Neural progenitor cell (in vitro differentiated cells): ENCODE measurements at regions not wholly inside any gene's neighbourhood (a gene's known extent, or its start where the extent isn't known, plus 50 kb on each side); places are given as distances from the start of the nearest gene placed in this dataset.

Experiments
- DNase-seq: peaks from one replicate; pipeline ENCODE4 v3.0.0-alpha.2; 2016; ENCODE audit warnings: low spot score
- H2AFZ ChIP-seq: fragments of 200-600 bp; sonication (generic); replicated peaks from 2 replicates; pipeline ENCODE4 v1.6.1; 2016; ENCODE audit warnings: antibody characterized with exemption
- H3F3A ChIP-seq: fragments of 200-600 bp; sonication (generic); 2 replicates; pipeline ENCODE4 v1.6.1; 2016; ENCODE audit warnings: antibody characterized with exemption, low read depth
- H3K27ac ChIP-seq: fragments of 200-600 bp; sonication (generic); 2 replicates; pipeline ENCODE4 v1.5.1; 2016; ENCODE audit warnings: mild to moderate bottlenecking
- H3K27me3 ChIP-seq: fragments of 200-600 bp; sonication (generic); 2 replicates; pipeline ENCODE4 v1.6.1; 2016; ENCODE audit warnings: mild to moderate bottlenecking, moderate library complexity
- H3K36me3 ChIP-seq: fragments of 200-600 bp; sonication (generic); 2 replicates; pipeline ENCODE4 v1.5.1; 2016
- H3K4me1 ChIP-seq: fragments of 200-600 bp; sonication (generic); 2 replicates; pipeline ENCODE4 v1.6.1; 2016; ENCODE audit warnings: mixed run types
- H3K4me2 ChIP-seq: fragments of 200-600 bp; sonication (generic); 2 replicates; pipeline ENCODE4 v1.6.1; 2016
- H3K4me3 ChIP-seq: fragments of 200-600 bp; sonication (generic); 2 replicates; pipeline ENCODE4 v1.5.1; 2016
- H3K79me2 ChIP-seq: fragments of 200-600 bp; sonication (generic); 2 replicates; pipeline ENCODE4 v1.6.1; 2016; ENCODE audit warnings: low read depth
- H3K9ac ChIP-seq: fragments of 200-600 bp; sonication (generic); 2 replicates; pipeline ENCODE4 v1.6.1; 2016
- H3K9me3 ChIP-seq: fragments of 200-600 bp; sonication (generic); 2 replicates; pipeline ENCODE4 v1.5.1; 2016; ENCODE audit warnings: low read depth
- H4K20me1 ChIP-seq: fragments of 200-600 bp; sonication (generic); 2 replicates; pipeline ENCODE4 v1.6.1; 2016; ENCODE audit warnings: low read depth
- H3K27ac Mint-ChIP-seq: 3 replicates; pipeline ENCODE4 v1.8.0; 2021; ENCODE audit warnings: mixed read lengths
- H3K27me3 Mint-ChIP-seq: 2 replicates; pipeline ENCODE4 v1.8.0; 2022; ENCODE audit warnings: low read depth, mild to moderate bottlenecking, inconsistent platforms, moderate library complexity, mixed read lengths; ENCODE audit not compliant: insufficient read depth
- H3K36me3 Mint-ChIP-seq: 3 replicates; pipeline ENCODE4 v1.8.0; 2021; ENCODE audit warnings: mixed read lengths
- H3K4me1 Mint-ChIP-seq: 3 replicates; pipeline ENCODE4 v1.8.0; 2021; ENCODE audit warnings: mixed read lengths
- H3K4me3 Mint-ChIP-seq: 3 replicates; pipeline ENCODE4 v1.8.0; 2021; ENCODE audit warnings: mild to moderate bottlenecking, moderate library complexity, mixed read lengths
- H3K9me3 Mint-ChIP-seq: 3 replicates; pipeline ENCODE4 v1.8.0; 2020; ENCODE audit warnings: mixed read lengths
- CTCF ChIP-seq: fragments of 200-600 bp; sonication (generic); IDR thresholded peaks from 2 replicates; pipeline ENCODE4 v1.5.1; 2017; ENCODE audit warnings: antibody characterized with exemption, mild to moderate bottlenecking
- EZH2 ChIP-seq: fragments of 200-600 bp; sonication (generic); IDR thresholded peaks from 2 replicates; pipeline ENCODE4 v1.6.1; 2017; ENCODE audit warnings: antibody characterized with exemption, mild to moderate bottlenecking, moderate library complexity
- EZH2phosphoT487 ChIP-seq: fragments of 200-600 bp; sonication (generic); IDR thresholded peaks from 2 replicates; pipeline ENCODE4 v1.6.1; 2017; ENCODE audit warnings: antibody characterized with exemption

- Histone ChIP-seq H3K36me3 (no peaks in the 10 kb centered on the region), H2AFZ (no peak overlapping the region), H3K4me3 (no peak overlapping the region), H3K4me1 (peaks cover 4% of the 10 kb centered on the region), H3K9ac (no peak overlapping the region), H3K79me2 (no peaks in the 10 kb centered on the region), H3K4me2 (no peak overlapping the region), H3K27me3 (no peaks in the 10 kb centered on the region), H3K27ac (no peak overlapping the region), H3F3A (no peaks in the 10 kb centered on the region), H4K20me1 (no peaks in the 10 kb centered on the region), H3K9me3 (no peaks in the 10 kb centered on the region)
- no peak for TF ChIP-seq CTCF
- no peak for TF ChIP-seq EZH2phosphoT487
- TF ChIP-seq EZH2 = no peak
- DNase-seq = no peak
- peaks cover 13% of the 10 kb centered on the region for H3K9me3 Mint-ChIP-seq
- H3K27ac Mint-ChIP-seq = no peak overlapping the region
- H3K27me3 Mint-ChIP-seq = peaks cover 12% of the 10 kb centered on the region
- no peak overlapping the region for H3K4me3 Mint-ChIP-seq
- H3K36me3 Mint-ChIP-seq = peaks cover 2% of the 10 kb centered on the region
- H3K4me1 Mint-ChIP-seq = peaks cover 15% of the 10 kb centered on the region
These were observed 149.6 kb upstream of the SH3BP4 start for GRCh38 chr2:234802071-234802844.

- Histone ChIP-seq H2AFZ (no peak overlapping the region), H3K9ac (no peak overlapping the region), H3K4me3 (no peak overlapping the region), H3K79me2 (no peaks in the 10 kb centered on the region), H3K27ac (no peak overlapping the region), H3K36me3 (no peaks in the 10 kb centered on the region), H3K4me2 (no peak overlapping the region), H3K27me3 (peaks cover 6% of the 10 kb centered on the region), H4K20me1 (no peaks in the 10 kb centered on the region), H3F3A (peaks cover 4% of the 10 kb centered on the region), H3K4me1 (peaks cover 12% of the 10 kb centered on the region), H3K9me3 (no peaks in the 10 kb centered on the region)
- peaks cover 14% of the 10 kb centered on the region for H3K27me3 Mint-ChIP-seq
- H3K4me3 Mint-ChIP-seq = no peak overlapping the region
- peaks cover 45% of the 10 kb centered on the region for H3K4me1 Mint-ChIP-seq
- no peak for DNase-seq
- TF ChIP-seq EZH2phosphoT487 (no peak), CTCF (no peak), EZH2 (no peak)
- peak overlapping the region; percentile 0 for H3K27ac Mint-ChIP-seq
- peaks cover 2% of the 10 kb centered on the region for H3K36me3 Mint-ChIP-seq
- peaks cover 3% of the 10 kb centered on the region for H3K9me3 Mint-ChIP-seq
These were observed 154.1 kb upstream of the SH3BP4 start for GRCh38 chr2:234797566-234798250.

- Histone ChIP-seq H3K27ac (no peak overlapping the region), H3K9me3 (no peaks in the 10 kb centered on the region), H3K4me1 (peaks cover 20% of the 10 kb centered on the region), H3K79me2 (no peaks in the 10 kb centered on the region), H3K4me2 (no peak overlapping the region), H2AFZ (no peak overlapping the region), H4K20me1 (no peaks in the 10 kb centered on the region), H3K36me3 (no peaks in the 10 kb centered on the region), H3F3A (peaks cover 10% of the 10 kb centered on the region), H3K4me3 (no peak overlapping the region), H3K27me3 (peaks cover 6% of the 10 kb centered on the region), H3K9ac (no peak overlapping the region)
- TF ChIP-seq CTCF (no peak), EZH2 (no peak), EZH2phosphoT487 (no peak)
- peaks cover 18% of the 10 kb centered on the region for H3K27me3 Mint-ChIP-seq
- H3K27ac Mint-ChIP-seq = no peak overlapping the region
- H3K4me1 Mint-ChIP-seq = peaks cover 58% of the 10 kb centered on the region
- H3K36me3 Mint-ChIP-seq = peaks cover 2% of the 10 kb centered on the region
- H3K9me3 Mint-ChIP-seq = peaks cover 3% of the 10 kb centered on the region
- no peak overlapping the region for H3K4me3 Mint-ChIP-seq
- DNase-seq = no peak
These were observed 155.7 kb upstream of the SH3BP4 start for GRCh38 chr2:234796045-234796591.
